T-helper 2 cell treated with Interferon-gamma antibody and Interleukin-4, amounts not matched to agents 100 ng/mL and 5 ng/mL, for 36 hours (primary cell): ENCODE measurements at regions not wholly inside any gene's neighbourhood (a gene's known extent, or its start where the extent isn't known, plus 50 kb on each side); places are given as distances from the start of the nearest gene placed in this dataset.
"Not testable (repeated sequence)": the region's sequence is repeated elsewhere in the genome, so short reads cannot be mapped to it uniquely, and the experiment has no call there.

Experiments
- intact Hi-C: fragments of 100-400 bp; cut with micrococcal nuclease; formaldehyde crosslinking; loops from one replicate; pipeline ENCODE4 v1.15.1; 2023

DNA sequence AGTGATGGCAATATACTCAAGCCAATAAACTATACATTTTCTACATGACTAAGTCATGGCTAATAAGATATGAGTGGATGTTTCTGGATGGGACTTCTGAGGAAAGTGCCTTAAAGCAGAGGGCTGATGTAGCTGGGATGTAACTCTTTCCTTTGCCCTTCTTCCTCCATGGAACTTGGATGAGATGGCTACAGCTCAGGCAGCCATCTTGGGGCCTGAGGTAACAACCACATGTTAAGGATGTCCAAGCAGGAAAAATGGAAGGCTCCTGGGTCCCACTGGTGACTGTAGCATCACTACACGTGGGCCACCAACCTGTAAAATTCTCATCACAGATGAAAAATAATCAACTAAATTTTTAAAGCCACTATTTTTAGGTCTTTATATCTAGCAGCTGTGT, 54.4 kb upstream of the GRIP1 start:
- intact Hi-C loops = no loop called here

GRCh38 chr12:66733839-66734238, 55.0 kb upstream of the GRIP1 start:
- intact Hi-C loops = no loop called here

DNA sequence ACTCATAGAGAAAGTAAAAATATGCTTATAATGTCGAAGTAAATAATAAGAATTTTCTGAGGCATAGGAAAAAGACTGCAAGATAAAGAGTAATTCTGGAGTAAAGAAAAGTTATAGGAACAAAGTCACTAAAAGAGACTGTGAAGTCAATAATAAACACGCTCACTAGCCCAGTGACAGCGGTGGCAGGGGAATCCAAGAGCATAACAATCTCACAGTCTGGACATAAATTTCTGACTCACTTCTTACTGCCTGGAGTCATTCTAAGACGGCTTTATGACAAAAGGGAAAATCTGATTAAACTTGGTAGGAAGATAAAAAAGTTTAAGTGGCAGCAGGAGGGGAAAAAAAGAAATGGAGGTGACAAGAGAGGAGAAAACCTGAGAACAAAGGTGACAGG, 56.4 kb upstream of the GRIP1 start:
- intact Hi-C loops = no loop called here

DNA sequence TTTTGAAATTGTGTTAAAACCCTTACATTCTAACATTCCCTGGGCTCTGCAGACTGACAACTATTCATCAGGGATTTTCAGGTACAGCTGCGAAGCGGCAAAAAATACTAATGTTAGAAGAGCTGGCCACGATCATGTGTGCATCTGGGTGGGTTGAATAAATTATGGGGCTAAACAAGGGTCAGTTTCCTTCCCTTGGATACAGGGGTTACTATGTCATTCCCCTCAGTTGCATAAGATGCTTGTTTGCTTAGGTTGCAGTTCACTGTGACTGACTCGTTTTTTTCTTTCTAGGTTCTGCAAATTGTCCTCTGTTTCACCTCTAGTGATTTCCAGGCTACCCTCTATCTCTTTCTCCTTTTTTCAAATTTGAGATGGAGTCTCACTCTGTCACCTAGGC, 58.1 kb upstream of the GRIP1 start:
- intact Hi-C loops = no loop called here

GRCh38 chr12:66739266-66739665, 60.4 kb upstream of the GRIP1 start:
- intact Hi-C loops = no loop called here

GRCh38 chr12:66739940-66740651, 61.2 kb upstream of the GRIP1 start:
- intact Hi-C loops = no loop called here

DNA sequence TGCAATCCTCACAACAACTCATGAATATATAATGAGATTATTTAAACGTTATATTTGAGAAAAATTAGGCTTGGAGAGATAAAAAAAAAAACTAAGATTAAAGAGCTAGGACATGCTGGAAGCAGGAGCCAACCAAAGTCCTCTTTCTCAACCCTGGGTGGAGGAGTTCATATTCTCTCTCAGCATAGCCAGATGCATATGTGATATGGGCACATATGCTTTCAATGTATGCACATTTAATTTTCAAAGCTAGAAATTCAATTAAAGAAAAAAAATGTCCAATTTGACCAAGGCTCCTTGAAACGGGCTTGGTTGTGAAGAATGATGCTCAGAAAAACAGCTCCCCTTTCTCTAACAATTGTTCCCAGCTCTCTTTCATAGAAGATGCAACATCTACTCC, 61.9 kb upstream of the GRIP1 start:
- intact Hi-C loops = no loop called here

DNA sequence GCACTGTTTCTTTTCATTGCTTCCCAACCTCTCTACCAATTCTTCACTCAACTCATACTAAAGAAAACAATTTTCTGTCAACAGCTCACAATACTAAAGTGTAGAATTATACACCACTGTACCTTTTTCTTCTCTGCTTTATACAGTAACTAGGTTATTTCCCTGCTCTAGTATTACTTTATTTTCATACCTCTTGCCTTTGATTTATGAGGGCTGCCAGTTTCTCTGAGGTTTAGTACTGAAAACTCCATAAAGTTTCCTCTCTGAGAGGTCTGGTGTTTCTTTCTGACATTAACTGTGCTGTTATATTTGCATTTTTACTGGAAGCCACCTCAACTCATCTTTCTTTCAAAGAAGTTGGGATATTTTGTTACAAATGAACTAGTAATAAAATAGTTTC, 63.0 kb upstream of the GRIP1 start:
- intact Hi-C loops = no loop called here

DNA sequence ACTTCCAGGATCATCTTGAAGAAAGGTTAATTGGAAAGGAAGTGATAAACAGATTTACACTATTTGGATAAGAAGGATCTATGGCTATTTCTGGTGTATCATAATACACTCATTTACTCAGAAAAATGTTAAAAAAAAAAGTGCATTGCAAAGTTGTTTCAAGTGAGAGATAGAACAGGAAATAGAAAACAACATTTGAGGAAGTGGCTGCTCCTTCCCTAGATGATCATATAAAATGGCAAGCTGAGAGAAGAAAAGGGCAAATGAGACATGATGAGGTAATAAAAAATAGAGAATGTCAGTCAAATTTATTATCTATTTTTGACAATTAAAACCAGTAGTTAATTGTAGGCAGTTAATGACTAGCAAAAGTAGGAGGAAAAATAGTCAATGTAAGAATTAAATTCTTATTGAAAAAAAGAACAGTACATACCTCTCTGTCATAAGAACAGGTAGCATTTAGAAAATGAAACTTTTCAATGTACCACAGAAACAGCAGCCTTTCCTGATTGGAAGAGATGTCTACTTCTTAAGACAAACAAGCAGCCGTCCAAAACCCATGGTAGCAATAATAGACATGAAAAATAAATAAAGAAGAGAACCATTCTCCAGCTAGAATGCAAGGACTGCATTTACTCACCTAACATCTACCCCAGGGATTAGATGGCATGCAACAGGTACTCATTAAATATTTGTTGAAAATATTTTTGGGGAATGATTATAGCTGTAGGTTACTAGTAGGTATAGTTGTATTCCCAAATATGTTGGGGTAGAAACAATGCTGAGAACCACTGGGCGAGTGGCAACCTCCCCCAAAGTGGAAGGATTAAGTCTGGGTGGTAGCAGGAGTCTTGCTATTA, 63.9 kb upstream of the GRIP1 start:
- intact Hi-C loops = no loop called here

DNA sequence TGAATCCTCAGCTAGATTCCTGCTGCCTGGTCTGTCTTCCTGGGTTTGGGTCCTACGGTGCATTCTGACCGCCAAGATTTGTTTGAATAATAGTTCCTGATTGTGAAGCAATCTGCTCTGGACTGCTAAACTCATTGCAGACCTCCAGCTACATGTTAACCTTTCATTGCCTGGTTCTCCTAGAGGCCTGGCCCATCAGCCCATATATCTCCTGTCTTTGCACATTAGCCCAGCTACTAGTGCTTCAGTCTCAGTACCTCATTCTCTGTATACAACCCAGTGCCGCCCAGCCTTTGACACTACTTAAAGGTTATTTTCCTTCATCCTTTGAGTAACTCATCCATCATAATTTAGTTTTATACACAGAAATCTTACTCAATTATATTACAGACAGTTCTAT, 65.6 kb upstream of the GRIP1 start:
- intact Hi-C loops = no loop called here

GRCh38 chr12:66744956-66745383, 66.1 kb upstream of the GRIP1 start:
- intact Hi-C loops = no loop called here

GRCh38 chr12:66746489-66747201, 67.8 kb upstream of the GRIP1 start:
- intact Hi-C loops = no loop called here

DNA sequence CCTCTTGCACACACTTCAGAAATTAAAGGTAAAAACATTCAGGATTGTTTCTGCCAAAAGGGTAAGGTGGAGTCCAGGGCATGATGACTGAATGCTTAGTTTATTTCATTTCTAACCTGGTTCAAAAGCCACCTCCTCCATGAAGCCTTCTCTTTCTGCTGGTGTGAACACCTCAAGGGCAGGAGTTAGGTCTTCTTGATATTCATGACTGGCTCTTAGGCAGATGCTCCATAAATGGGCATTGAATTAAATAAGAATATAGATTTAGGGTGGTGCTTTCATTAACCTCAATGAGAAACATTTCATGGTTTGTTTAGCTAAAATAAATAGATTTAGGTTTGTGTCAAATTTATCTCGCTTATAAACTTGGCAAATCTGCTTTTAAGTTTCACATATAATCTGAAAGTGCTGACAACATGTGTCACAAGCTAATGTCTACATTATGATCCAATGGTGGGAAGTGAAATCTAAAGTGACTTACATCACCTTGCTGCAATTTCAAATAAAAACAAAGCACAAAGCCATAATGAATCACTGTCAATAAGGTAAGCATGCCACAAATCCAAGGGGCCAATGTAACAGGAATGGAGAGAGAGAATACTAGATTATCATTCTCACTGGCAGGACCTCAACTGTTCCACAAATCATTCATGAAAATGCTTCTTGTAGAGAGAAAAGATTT, 72.7 kb upstream of the GRIP1 start:
- intact Hi-C loops = no loop called here

GRCh38 chr12:66753810-66754209, 74.9 kb upstream of the GRIP1 start:
- intact Hi-C loops = no loop called here

DNA sequence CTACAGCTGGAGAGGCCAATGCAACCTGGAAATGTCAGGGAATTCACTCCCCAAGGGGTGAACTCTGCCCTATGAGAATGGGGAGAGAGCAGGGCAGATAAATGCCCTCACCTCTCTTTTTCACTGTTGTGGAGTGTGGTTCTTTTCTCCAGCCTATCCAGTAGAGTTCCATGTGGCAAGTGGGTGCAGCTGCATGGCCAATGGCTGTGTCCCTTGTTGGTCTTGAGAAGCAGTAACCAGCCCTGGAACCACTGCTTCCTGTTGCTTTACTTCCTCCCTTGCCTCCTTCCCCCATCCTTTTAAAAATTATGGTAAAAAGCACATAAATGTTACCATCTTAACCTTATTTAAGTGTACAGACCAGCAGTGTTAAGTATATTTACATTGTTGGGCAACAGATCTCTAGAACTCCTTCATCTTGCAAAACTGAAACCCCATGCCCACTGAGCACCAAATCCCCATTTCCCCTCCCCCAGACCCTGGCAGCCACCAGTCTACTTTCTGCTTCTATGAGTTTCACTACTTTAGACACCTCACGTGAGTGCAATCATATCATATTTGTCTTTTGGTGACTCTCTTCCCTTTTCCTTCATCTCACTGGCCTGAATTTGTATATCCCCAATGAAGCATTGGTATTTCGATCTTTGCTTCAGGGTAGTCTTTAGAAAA, 77.0 kb upstream of the GRIP1 start:
- intact Hi-C loops = no loop called here

DNA sequence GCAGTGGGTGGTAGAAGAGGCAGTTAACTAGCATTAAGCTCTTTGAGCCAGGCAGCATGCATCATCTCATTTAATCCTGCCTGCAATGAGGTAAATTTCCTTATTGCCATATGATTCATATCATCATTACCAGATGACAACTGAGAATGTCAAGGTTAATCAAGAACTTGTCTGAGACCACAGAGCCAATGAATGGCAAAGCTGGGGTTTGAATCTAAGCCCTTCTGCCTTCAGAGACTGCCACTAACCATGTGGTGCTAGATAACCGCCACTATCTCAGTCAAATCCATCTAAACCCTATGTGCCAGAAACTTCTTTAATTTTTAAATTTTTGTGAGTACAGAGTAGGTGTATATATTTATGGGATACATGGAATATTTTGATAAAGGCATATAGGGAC, 77.8 kb upstream of the GRIP1 start:
- intact Hi-C loops = no loop called here

GRCh38 chr12:66760122-66760521, 81.2 kb upstream of the GRIP1 start:
- intact Hi-C loops = not testable (repeated sequence)

- intact Hi-C loops = no loop called here
Measured at GRCh38 chr12:66763467-66763866, 84.6 kb upstream of the GRIP1 start.

- intact Hi-C loops = no loop called here
Measured at GRCh38 chr12:66765204-66765603, 86.3 kb upstream of the GRIP1 start.

DNA sequence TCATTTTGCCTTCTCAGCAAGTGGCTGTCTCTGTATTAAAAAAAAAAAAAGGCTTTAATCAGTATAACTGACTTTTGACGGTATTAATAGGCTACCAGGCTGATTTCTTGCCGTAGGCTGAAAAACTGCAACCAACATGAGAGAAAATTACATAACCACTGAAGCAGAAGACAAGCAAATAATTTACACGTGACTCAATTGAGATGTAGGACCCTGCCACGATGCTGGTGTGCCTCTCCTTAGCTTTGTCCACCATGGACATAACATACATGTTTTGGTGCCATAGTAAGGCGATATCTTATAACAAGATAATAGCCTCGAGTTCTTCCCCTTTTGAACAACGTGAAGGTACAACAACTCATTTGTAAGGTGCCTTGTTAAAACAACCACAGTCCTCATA, 88.7 kb upstream of the GRIP1 start:
- intact Hi-C loops = no loop called here

- intact Hi-C loops = no loop called here
Measured at GRCh38 chr12:66768293-66768692, 89.4 kb upstream of the GRIP1 start.
